RWPE2 (cell line): ENCODE measurements at regions not wholly inside any gene's neighbourhood (a gene's known extent, or its start where the extent isn't known, plus 50 kb on each side); places are given as distances from the start of the nearest gene placed in this dataset.

ENCODE experiments used
- ATAC-seq: fragments of 200-7000 bp; cut with Tn5 transposase; 3 replicates; pipeline ENCODE4 v1.9.1; 2021; ENCODE audit warnings: low read depth
- DNase-seq: peaks from one replicate; pipeline ENCODE4 v3.0.0-alpha.2; 2020; ENCODE audit warnings: low spot score
- H3K27ac ChIP-seq: fragments of 450-650 bp; 2 replicates; pipeline ENCODE4 v1.5.1; 2017; ENCODE audit warnings: mild to moderate bottlenecking; ENCODE audit not compliant: poor library complexity, severe bottlenecking
- H3K27me3 ChIP-seq: fragments of 250-450 bp; sonication (Bioruptor Pico); 2 replicates; pipeline ENCODE4 v1.5.1; 2021; ENCODE audit warnings: mild to moderate bottlenecking, moderate library complexity; ENCODE audit not compliant: insufficient read depth, poor library complexity, severe bottlenecking
- H3K36me3 ChIP-seq: fragments of 250-450 bp; sonication (Bioruptor Pico); 2 replicates; pipeline ENCODE4 v1.5.1; 2020; ENCODE audit warnings: low read depth, mild to moderate bottlenecking, moderate library complexity
- H3K4me1 ChIP-seq: fragments of 250-450 bp; sonication (Bioruptor Pico); 2 replicates; pipeline ENCODE4 v1.5.1; 2021; ENCODE audit warnings: mild to moderate bottlenecking, moderate library complexity; ENCODE audit not compliant: insufficient read depth, poor library complexity, severe bottlenecking
- H3K4me3 ChIP-seq: fragments of 250-450 bp; sonication (Bioruptor Pico); 2 replicates; pipeline ENCODE4 v1.5.1; 2021; ENCODE audit warnings: mild to moderate bottlenecking, moderate library complexity; ENCODE audit not compliant: severe bottlenecking
- H3K9me3 ChIP-seq: fragments of 250-450 bp; sonication (Bioruptor Pico); 2 replicates; pipeline ENCODE4 v1.5.1; 2021; ENCODE audit warnings: mild to moderate bottlenecking, moderate library complexity; ENCODE audit not compliant: severe bottlenecking
- CTCF ChIP-seq: fragments of 450-650 bp; IDR thresholded peaks from one replicate; pipeline ENCODE4 v1.5.1; 2017; ENCODE audit warnings: mild to moderate bottlenecking, moderate library complexity; ENCODE audit not compliant: poor library complexity, severe bottlenecking

GRCh38 chr3:56969851-56970250, 90.6 kb upstream of the SPATA12 start:
- no peak for TF ChIP-seq CTCF
- H3K4me3 ChIP-seq = no peak overlapping the region
- H3K9me3 ChIP-seq = no peaks in the 10 kb centered on the region
- H3K36me3 ChIP-seq = no peaks in the 10 kb centered on the region
- H3K27ac ChIP-seq = no peak overlapping the region
- no peaks in the 10 kb centered on the region for H3K4me1 ChIP-seq
- no peaks in the 10 kb centered on the region for H3K27me3 ChIP-seq
- DNase-seq (no peak), ATAC-seq (no peak)

GRCh38 chr3:56966509-56966908, 94.0 kb upstream of the SPATA12 start:
- ATAC-seq = no peak
- DNase-seq = no peak
- H3K27ac ChIP-seq = no peak overlapping the region
- H3K4me3 ChIP-seq = no peak overlapping the region
- H3K27me3 ChIP-seq = no peaks in the 10 kb centered on the region
- no peaks in the 10 kb centered on the region for H3K36me3 ChIP-seq
- no peak for TF ChIP-seq CTCF
- H3K9me3 ChIP-seq = no peaks in the 10 kb centered on the region
- H3K4me1 ChIP-seq = no peaks in the 10 kb centered on the region

GRCh38 chr3:56966104-56966503, 94.4 kb upstream of the SPATA12 start:
- no peak for DNase-seq
- no peak for ATAC-seq
- H3K27ac ChIP-seq = no peak overlapping the region
- H3K27me3 ChIP-seq = no peaks in the 10 kb centered on the region
- H3K4me1 ChIP-seq = no peaks in the 10 kb centered on the region
- TF ChIP-seq CTCF = no peak
- no peaks in the 10 kb centered on the region for H3K9me3 ChIP-seq
- no peak overlapping the region for H3K4me3 ChIP-seq
- H3K36me3 ChIP-seq = no peaks in the 10 kb centered on the region

- Histone ChIP-seq H3K4me3 (no peak overlapping the region), H3K36me3 (no peaks in the 10 kb centered on the region), H3K27me3 (no peaks in the 10 kb centered on the region), H3K4me1 (no peaks in the 10 kb centered on the region), H3K27ac (no peak overlapping the region), H3K9me3 (no peaks in the 10 kb centered on the region)
- no peak for TF ChIP-seq CTCF
- ATAC-seq (no peak), DNase-seq (no peak)
These were observed 97.5 kb upstream of the SPATA12 start for GRCh38 chr3:56962922-56963321.

- Histone ChIP-seq H3K27ac (no peak overlapping the region), H3K4me3 (no peak overlapping the region), H3K4me1 (no peaks in the 10 kb centered on the region), H3K9me3 (no peaks in the 10 kb centered on the region), H3K27me3 (no peaks in the 10 kb centered on the region), H3K36me3 (no peaks in the 10 kb centered on the region)
- DNase-seq = no peak
- ATAC-seq = no peak; the same call in 2 of the 3 replicates
- no peak for TF ChIP-seq CTCF
These were observed 98.3 kb upstream of the SPATA12 start for GRCh38 chr3:56962206-56962605.
